K562 (cell line): ENCODE measurements at regions not wholly inside any gene's neighbourhood (a gene's known extent, or its start where the extent isn't known, plus 50 kb on each side); places are given as distances from the start of the nearest gene placed in this dataset.

Experiments used
- CAMTA2 ChIP-seq: fragments of 250-450 bp; sonication (Bioruptor Pico); conservative IDR thresholded peaks from 2 replicates; pipeline ENCODE4 v1.5.1; 2022
- FOXA3 ChIP-seq, 2 experiments: fragments of 450-650 bp in 1 of 2; sonication (generic) in 1 of 2; formaldehyde crosslinking; IDR thresholded peaks in 1 of 2; conservative IDR thresholded peaks in 1 of 2; 2 replicates each; pipeline versions ENCODE4 v1.4.0 to v1.8.0; 2020 to 2022; ENCODE audit warnings: mild to moderate bottlenecking in 2 of 2, missing genetic modification reagents in 1 of 2
- HLTF ChIP-seq: fragments of 450-650 bp; IDR thresholded peaks from 2 replicates; pipeline ENCODE4 v1.6.1; 2016
- MYBL2 ChIP-seq, 2 experiments: fragments of 450-650 bp in 1 of 2; sonication (generic) in 1 of 2; formaldehyde crosslinking in 1 of 2; IDR thresholded peaks; 2 replicates each; pipeline versions ENCODE4 v1.6.1 to v1.8.1; 2017 to 2022; ENCODE audit warnings: borderline replicate concordance in 1 of 2, inconsistent platforms in 1 of 2, low read depth in 1 of 2, mild to moderate bottlenecking in 1 of 2, missing genetic modification reagents in 1 of 2, moderate library complexity in 1 of 2
- SMAD3 ChIP-seq: fragments of 450-650 bp; formaldehyde crosslinking; conservative IDR thresholded peaks from 2 replicates; pipeline ENCODE4 v1.4.0; 2020; ENCODE audit warnings: mild to moderate bottlenecking
- SNRNP70 ChIP-seq: fragments of 200-400 bp; formaldehyde crosslinking; optimal IDR thresholded peaks from 2 replicates; pipeline ENCODE3; 2017; ENCODE audit warnings: low read depth, low read length
- TF ChIP-seq, protein P1 (sequence below): fragments of 250-450 bp; sonication (Bioruptor Pico); IDR thresholded peaks from 2 replicates; pipeline ENCODE4 v1.4.0; 2020
- TF ChIP-seq, protein P2 (sequence below): IDR thresholded peaks from 2 replicates; pipeline ENCODE4 v1.6.1; 2016; ENCODE audit warnings: missing genetic modification characterization, missing compliant biosample characterization
- TF ChIP-seq, protein P3 (sequence below), 2 experiments: fragments of 250-450 bp in 1 of 2; fragments of 450-650 bp in 1 of 2; sonication (Bioruptor Pico) in 1 of 2; IDR thresholded peaks; 2 replicates each; pipeline versions ENCODE4 v1.6.1 to v1.8.0; 2016 to 2021; ENCODE audit warnings: mild to moderate bottlenecking in 2 of 2, moderate library complexity in 2 of 2, missing compliant biosample characterization in 1 of 2, missing genetic modification characterization in 1 of 2
- TF ChIP-seq, protein P4 (sequence below): fragments of 200-800 bp; sonication (Bioruptor generic); IDR thresholded peaks from 2 replicates; pipeline ENCODE4 v1.6.1; 2016; ENCODE audit warnings: missing genetic modification characterization, missing compliant biosample characterization
- TF ChIP-seq, protein P5 (sequence below): fragments of 450-650 bp; IDR thresholded peaks from 2 replicates; pipeline ENCODE4 v1.6.1; 2016; ENCODE audit warnings: missing biosample characterization, missing genetic modification characterization
- TF ChIP-seq, protein P6 (sequence below): sonication (generic); formaldehyde crosslinking; IDR thresholded peaks from 2 replicates; pipeline ENCODE4 v1.9.0; 2022; ENCODE audit warnings: mild to moderate bottlenecking, missing genetic modification reagents

DNA sequence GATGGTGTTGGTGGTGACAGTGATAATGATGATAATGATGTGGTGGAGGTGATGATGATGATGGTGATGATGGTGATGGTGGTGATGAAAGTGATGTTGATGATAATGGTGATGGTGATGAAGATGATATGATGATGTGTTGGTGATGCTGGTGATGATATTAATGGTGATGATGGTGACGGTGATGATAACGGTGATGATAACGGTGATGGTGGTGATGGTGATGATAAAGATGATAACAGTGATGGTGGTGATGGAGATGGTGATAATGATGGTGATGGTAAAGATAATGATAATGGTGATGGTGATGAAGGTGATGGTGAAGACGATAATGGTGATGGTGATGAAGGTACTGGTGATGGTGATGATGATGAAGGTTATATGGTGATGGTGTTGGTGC is 76.6 kb downstream of the UNCX start (continued):
- TF ChIP-seq, protein P1, sequence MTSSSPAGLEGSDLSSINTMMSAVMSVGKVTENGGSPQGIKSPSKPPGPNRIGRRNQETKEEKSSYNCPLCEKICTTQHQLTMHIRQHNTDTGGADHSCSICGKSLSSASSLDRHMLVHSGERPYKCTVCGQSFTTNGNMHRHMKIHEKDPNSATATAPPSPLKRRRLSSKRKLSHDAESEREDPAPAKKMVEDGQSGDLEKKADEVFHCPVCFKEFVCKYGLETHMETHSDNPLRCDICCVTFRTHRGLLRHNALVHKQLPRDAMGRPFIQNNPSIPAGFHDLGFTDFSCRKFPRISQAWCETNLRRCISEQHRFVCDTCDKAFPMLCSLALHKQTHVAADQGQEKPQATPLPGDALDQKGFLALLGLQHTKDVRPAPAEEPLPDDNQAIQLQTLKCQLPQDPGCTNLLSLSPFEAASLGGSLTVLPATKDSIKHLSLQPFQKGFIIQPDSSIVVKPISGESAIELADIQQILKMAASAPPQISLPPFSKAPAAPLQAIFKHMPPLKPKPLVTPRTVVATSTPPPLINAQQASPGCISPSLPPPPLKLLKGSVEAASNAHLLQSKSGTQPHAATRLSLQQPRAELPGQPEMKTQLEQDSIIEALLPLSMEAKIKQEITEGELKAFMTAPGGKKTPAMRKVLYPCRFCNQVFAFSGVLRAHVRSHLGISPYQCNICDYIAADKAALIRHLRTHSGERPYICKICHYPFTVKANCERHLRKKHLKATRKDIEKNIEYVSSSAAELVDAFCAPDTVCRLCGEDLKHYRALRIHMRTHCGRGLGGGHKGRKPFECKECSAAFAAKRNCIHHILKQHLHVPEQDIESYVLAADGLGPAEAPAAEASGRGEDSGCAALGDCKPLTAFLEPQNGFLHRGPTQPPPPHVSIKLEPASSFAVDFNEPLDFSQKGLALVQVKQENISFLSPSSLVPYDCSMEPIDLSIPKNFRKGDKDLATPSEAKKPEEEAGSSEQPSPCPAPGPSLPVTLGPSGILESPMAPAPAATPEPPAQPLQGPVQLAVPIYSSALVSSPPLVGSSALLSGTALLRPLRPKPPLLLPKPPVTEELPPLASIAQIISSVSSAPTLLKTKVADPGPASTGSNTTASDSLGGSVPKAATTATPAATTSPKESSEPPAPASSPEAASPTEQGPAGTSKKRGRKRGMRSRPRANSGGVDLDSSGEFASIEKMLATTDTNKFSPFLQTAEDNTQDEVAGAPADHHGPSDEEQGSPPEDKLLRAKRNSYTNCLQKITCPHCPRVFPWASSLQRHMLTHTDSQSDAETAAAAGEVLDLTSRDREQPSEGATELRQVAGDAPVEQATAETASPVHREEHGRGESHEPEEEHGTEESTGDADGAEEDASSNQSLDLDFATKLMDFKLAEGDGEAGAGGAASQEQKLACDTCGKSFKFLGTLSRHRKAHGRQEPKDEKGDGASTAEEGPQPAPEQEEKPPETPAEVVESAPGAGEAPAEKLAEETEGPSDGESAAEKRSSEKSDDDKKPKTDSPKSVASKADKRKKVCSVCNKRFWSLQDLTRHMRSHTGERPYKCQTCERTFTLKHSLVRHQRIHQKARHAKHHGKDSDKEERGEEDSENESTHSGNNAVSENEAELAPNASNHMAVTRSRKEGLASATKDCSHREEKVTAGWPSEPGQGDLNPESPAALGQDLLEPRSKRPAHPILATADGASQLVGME, result no peak
- TF ChIP-seq MYBL2 (IDR thresholded peaks at IDR 0.05; ENCODE audit: low read depth) (no peak), MYBL2 (CRISPR knock-in tag; IDR thresholded peaks at IDR 0.05; ENCODE audit: borderline replicate concordance) (no peak), HLTF (no peak), SMAD3 (CRISPR knock-in tag) (no peak), CAMTA2 (CRISPR knock-in tag) (no peak), FOXA3 (CRISPR knock-in tag; conservative IDR thresholded peaks at IDR 0.05 in 1 of 2, IDR thresholded peaks at IDR 0.05 in 1 of 2) (no peak), SNRNP70 (no peak)
- TF ChIP-seq, protein P2, sequence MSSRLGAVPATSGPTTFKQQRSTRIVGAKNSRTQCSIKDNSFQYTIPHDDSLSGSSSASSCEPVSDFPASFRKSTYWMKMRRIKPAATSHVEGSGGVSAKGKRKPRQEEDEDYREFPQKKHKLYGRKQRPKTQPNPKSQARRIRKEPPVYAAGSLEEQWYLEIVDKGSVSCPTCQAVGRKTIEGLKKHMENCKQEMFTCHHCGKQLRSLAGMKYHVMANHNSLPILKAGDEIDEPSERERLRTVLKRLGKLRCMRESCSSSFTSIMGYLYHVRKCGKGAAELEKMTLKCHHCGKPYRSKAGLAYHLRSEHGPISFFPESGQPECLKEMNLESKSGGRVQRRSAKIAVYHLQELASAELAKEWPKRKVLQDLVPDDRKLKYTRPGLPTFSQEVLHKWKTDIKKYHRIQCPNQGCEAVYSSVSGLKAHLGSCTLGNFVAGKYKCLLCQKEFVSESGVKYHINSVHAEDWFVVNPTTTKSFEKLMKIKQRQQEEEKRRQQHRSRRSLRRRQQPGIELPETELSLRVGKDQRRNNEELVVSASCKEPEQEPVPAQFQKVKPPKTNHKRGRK (tag), result no peak
- TF ChIP-seq, protein P3, sequence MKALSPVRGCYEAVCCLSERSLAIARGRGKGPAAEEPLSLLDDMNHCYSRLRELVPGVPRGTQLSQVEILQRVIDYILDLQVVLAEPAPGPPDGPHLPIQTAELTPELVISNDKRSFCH (CRISPR knock-in tag; IDR thresholded peaks at IDR 0.05), result no peak
- TF ChIP-seq, protein P3 (tag; IDR thresholded peaks at IDR 0.05), result no peak
- TF ChIP-seq, protein P4, sequence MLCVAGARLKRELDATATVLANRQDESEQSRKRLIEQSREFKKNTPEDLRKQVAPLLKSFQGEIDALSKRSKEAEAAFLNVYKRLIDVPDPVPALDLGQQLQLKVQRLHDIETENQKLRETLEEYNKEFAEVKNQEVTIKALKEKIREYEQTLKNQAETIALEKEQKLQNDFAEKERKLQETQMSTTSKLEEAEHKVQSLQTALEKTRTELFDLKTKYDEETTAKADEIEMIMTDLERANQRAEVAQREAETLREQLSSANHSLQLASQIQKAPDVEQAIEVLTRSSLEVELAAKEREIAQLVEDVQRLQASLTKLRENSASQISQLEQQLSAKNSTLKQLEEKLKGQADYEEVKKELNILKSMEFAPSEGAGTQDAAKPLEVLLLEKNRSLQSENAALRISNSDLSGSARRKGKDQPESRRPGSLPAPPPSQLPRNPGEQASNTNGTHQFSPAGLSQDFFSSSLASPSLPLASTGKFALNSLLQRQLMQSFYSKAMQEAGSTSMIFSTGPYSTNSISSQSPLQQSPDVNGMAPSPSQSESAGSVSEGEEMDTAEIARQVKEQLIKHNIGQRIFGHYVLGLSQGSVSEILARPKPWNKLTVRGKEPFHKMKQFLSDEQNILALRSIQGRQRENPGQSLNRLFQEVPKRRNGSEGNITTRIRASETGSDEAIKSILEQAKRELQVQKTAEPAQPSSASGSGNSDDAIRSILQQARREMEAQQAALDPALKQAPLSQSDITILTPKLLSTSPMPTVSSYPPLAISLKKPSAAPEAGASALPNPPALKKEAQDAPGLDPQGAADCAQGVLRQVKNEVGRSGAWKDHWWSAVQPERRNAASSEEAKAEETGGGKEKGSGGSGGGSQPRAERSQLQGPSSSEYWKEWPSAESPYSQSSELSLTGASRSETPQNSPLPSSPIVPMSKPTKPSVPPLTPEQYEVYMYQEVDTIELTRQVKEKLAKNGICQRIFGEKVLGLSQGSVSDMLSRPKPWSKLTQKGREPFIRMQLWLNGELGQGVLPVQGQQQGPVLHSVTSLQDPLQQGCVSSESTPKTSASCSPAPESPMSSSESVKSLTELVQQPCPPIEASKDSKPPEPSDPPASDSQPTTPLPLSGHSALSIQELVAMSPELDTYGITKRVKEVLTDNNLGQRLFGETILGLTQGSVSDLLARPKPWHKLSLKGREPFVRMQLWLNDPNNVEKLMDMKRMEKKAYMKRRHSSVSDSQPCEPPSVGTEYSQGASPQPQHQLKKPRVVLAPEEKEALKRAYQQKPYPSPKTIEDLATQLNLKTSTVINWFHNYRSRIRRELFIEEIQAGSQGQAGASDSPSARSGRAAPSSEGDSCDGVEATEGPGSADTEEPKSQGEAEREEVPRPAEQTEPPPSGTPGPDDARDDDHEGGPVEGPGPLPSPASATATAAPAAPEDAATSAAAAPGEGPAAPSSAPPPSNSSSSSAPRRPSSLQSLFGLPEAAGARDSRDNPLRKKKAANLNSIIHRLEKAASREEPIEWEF, result no peak
- TF ChIP-seq, protein P5, sequence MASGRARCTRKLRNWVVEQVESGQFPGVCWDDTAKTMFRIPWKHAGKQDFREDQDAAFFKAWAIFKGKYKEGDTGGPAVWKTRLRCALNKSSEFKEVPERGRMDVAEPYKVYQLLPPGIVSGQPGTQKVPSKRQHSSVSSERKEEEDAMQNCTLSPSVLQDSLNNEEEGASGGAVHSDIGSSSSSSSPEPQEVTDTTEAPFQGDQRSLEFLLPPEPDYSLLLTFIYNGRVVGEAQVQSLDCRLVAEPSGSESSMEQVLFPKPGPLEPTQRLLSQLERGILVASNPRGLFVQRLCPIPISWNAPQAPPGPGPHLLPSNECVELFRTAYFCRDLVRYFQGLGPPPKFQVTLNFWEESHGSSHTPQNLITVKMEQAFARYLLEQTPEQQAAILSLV (tag), result 0 out of 2 replicates have a peak, but pooled peaks have one; percentile 48
- TF ChIP-seq, protein P6, sequence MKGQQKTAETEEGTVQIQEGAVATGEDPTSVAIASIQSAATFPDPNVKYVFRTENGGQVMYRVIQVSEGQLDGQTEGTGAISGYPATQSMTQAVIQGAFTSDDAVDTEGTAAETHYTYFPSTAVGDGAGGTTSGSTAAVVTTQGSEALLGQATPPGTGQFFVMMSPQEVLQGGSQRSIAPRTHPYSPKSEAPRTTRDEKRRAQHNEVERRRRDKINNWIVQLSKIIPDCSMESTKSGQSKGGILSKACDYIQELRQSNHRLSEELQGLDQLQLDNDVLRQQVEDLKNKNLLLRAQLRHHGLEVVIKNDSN, result no peak
